8988T (cell line): ENCODE measurements at regions not wholly inside any gene's neighbourhood (a gene's known extent, or its start where the extent isn't known, plus 50 kb on each side); places are given as distances from the start of the nearest gene placed in this dataset.

Experiments
- DNase-seq: peaks from one replicate; pipeline ENCODE4 v3.0.0; 2011

- DNase-seq = peak; percentile 2
Observed at GRCh38 chr4:1474126-1475090, 68.2 kb upstream of the NKX1-1 start.

- peak; percentile 0 for DNase-seq
Observed at GRCh38 chr4:1473718-1474117, 67.5 kb upstream of the NKX1-1 start.

- DNase-seq = peak; percentile 5
Observed at GRCh38 chr4:1472911-1473518, 66.8 kb upstream of the NKX1-1 start.

- DNase-seq = peak; percentile 3
Observed at GRCh38 chr4:1472148-1472797, 66.0 kb upstream of the NKX1-1 start.

- peak; percentile 11 for DNase-seq
Observed at GRCh38 chr4:1471443-1472147, 65.4 kb upstream of the NKX1-1 start.

GRCh38 chr4:1470816-1471442 lies 64.7 kb upstream of the NKX1-1 start:
- DNase-seq = peak; percentile 9

GRCh38 chr4:1470393-1470670 lies 64.1 kb upstream of the NKX1-1 start:
- DNase-seq = no peak

- peak; percentile 2 for DNase-seq
Observed at GRCh38 chr4:1469607-1470392, 63.6 kb upstream of the NKX1-1 start.

- DNase-seq = peak; percentile 2
Observed at GRCh38 chr4:1469043-1469442, 62.8 kb upstream of the NKX1-1 start.

GRCh38 chr4:1467581-1468458 lies 61.6 kb upstream of the NKX1-1 start:
- no peak for DNase-seq

GRCh38 chr4:1466863-1467165 lies 60.6 kb upstream of the NKX1-1 start:
- DNase-seq = no peak

GRCh38 chr4:1466034-1466862 lies 60.0 kb upstream of the NKX1-1 start:
- DNase-seq = no peak

- no peak for DNase-seq
Observed at GRCh38 chr4:1465173-1466033, 59.2 kb upstream of the NKX1-1 start.

- no peak for DNase-seq
Observed at GRCh38 chr4:1464581-1465171, 58.4 kb upstream of the NKX1-1 start.

GRCh38 chr4:1463927-1464540 lies 57.8 kb upstream of the NKX1-1 start:
- DNase-seq = no peak

- DNase-seq = no peak
Observed at GRCh38 chr4:1463088-1463926, 57.1 kb upstream of the NKX1-1 start.

GRCh38 chr4:1462768-1463075 lies 56.5 kb upstream of the NKX1-1 start:
- no peak for DNase-seq
